ENCODE measurements at regions not wholly inside any gene's neighbourhood (a gene's known extent, or its start where the extent isn't known, plus 50 kb on each side); places are given as distances from the start of the nearest gene placed in this dataset.
"Not testable (repeated sequence)": the region's sequence is repeated elsewhere in the genome, so short reads cannot be mapped to it uniquely, and the experiment has no call there.

GRCh38 chr2:107743274-107743673 is 83.4 kb upstream of the RGPD4 start:
- in situ Hi-C loops (cut with HindIII; ENCODE audit: low pct_unique_long_range_greater_than_20kb, low sequenced_read_pairs), result no loop called here
- TF ChIP-seq JUND (IDR thresholded peaks at IDR 0.05; ENCODE audit: low read depth), result no peak
- no peak for DNase-seq (ENCODE audit: low read depth in 1 of 2, low spot score in 1 of 2)

GRCh38 chr2:107745100-107745499 is 81.6 kb upstream of the RGPD4 start:
- DNase-seq (ENCODE audit: low read depth in 1 of 2, low spot score in 1 of 2), result no peak
- in situ Hi-C loops (cut with HindIII; ENCODE audit: low pct_unique_long_range_greater_than_20kb, low sequenced_read_pairs), result no loop called here
- no peak for TF ChIP-seq JUND (IDR thresholded peaks at IDR 0.05; ENCODE audit: low read depth)

- in situ Hi-C loops (cut with HindIII; ENCODE audit: low pct_unique_long_range_greater_than_20kb, low sequenced_read_pairs), result not testable (repeated sequence)
Observed at GRCh38 chr2:107746552-107747198, 80.0 kb upstream of the RGPD4 start.

GRCh38 chr2:107747199-107747963 is 79.3 kb upstream of the RGPD4 start:
- in situ Hi-C loops (cut with HindIII; ENCODE audit: low pct_unique_long_range_greater_than_20kb, low sequenced_read_pairs); DNase-seq (ENCODE audit: low read depth in 1 of 2, low spot score in 1 of 2): not testable (repeated sequence)

More at GRCh38 chr2:107746552-107747198, 80.0 kb upstream of the RGPD4 start:
- not testable (repeated sequence) for DNase-seq (ENCODE audit: low read depth in 1 of 2, low spot score in 1 of 2)

- TF ChIP-seq JUND (IDR thresholded peaks at IDR 0.05; ENCODE audit: low read depth), result no peak
- DNase-seq (ENCODE audit: low read depth in 1 of 2, low spot score in 1 of 2), result no peak
- in situ Hi-C loops (cut with HindIII; ENCODE audit: low pct_unique_long_range_greater_than_20kb, low sequenced_read_pairs), result no loop called here
Observed at GRCh38 chr2:107747964-107748583, 78.6 kb upstream of the RGPD4 start.

- in situ Hi-C loops (cut with HindIII; ENCODE audit: low pct_unique_long_range_greater_than_20kb, low sequenced_read_pairs), result no loop called here
Observed at GRCh38 chr2:107751936-107752335, 74.8 kb upstream of the RGPD4 start.

GRCh38 chr2:107753806-107754205 is 72.9 kb upstream of the RGPD4 start:
- DNase-seq (ENCODE audit: low read depth in 1 of 2, low spot score in 1 of 2); in situ Hi-C loops (cut with HindIII; ENCODE audit: low pct_unique_long_range_greater_than_20kb, low sequenced_read_pairs): not testable (repeated sequence)

More at GRCh38 chr2:107751936-107752335, 74.8 kb upstream of the RGPD4 start:
- no peak for TF ChIP-seq JUND (IDR thresholded peaks at IDR 0.05; ENCODE audit: low read depth)
- no peak for DNase-seq (ENCODE audit: low read depth in 1 of 2, low spot score in 1 of 2)

GRCh38 chr2:107757223-107757622 is 69.5 kb upstream of the RGPD4 start:
- DNase-seq (ENCODE audit: low read depth in 1 of 2, low spot score in 1 of 2), result no peak
- TF ChIP-seq JUND (IDR thresholded peaks at IDR 0.05; ENCODE audit: low read depth), result no peak
- in situ Hi-C loops (cut with HindIII; ENCODE audit: low pct_unique_long_range_greater_than_20kb, low sequenced_read_pairs), result no loop called here

- in situ Hi-C loops (cut with HindIII; ENCODE audit: low pct_unique_long_range_greater_than_20kb, low sequenced_read_pairs), result no loop called here
- TF ChIP-seq JUND (IDR thresholded peaks at IDR 0.05; ENCODE audit: low read depth), result no peak
- no peak for DNase-seq (ENCODE audit: low read depth in 1 of 2, low spot score in 1 of 2)
Observed at GRCh38 chr2:107760620-107761364, 65.9 kb upstream of the RGPD4 start.

GRCh38 chr2:107772353-107772752 is 54.3 kb upstream of the RGPD4 start:
- in situ Hi-C loops (cut with HindIII; ENCODE audit: low pct_unique_long_range_greater_than_20kb, low sequenced_read_pairs), result no loop called here
- no peak for DNase-seq (ENCODE audit: low read depth in 1 of 2, low spot score in 1 of 2)
- TF ChIP-seq JUND (IDR thresholded peaks at IDR 0.05; ENCODE audit: low read depth), result no peak

DNA sequence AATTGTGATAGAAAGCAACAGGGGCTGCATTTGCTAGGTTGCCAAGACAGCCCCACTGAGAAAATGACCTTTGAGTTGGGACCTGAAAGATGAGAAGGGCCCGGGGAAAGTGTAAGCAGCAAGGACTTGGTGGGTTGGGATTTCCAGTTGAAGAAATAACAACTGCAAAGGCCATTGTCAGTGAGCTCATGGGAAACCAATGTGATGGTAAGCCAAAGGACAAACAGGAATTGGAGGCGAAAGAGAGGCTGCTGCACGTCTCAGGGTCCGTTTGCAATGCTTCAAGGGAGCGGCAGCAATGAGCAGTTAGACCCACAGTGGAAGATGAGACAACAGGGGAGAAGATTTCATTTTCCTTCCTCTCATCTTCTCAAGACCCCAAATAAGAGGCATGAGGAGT is 51.5 kb upstream of the RGPD4 start:
- in situ Hi-C loops (cut with HindIII; ENCODE audit: low pct_unique_long_range_greater_than_20kb, low sequenced_read_pairs), result no loop called here
- DNase-seq (ENCODE audit: low read depth in 1 of 2, low spot score in 1 of 2), result no peak
- no peak for TF ChIP-seq JUND (IDR thresholded peaks at IDR 0.05; ENCODE audit: low read depth)

DNA sequence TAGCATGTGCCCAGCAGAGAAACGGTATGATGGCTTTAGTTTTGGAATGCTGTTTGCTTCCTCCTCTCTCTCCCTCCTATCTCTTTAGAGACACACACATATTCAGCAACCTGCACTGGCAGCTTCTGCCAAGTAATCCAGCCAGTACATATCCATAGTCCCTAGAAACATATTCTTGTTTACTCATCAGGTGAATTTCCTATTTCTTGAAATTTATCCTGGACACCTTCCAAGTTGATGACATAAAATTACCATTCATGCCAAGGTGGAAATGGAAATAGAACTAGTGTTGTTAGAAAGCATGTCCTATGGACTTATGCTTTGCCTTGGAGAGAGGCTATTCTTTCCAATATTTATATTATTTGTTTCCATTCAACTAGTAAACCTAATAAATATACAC is 50.9 kb upstream of the RGPD4 start:
- no peak for DNase-seq (ENCODE audit: low read depth in 1 of 2, low spot score in 1 of 2)
- in situ Hi-C loops (cut with HindIII; ENCODE audit: low pct_unique_long_range_greater_than_20kb, low sequenced_read_pairs), result no loop called here
- TF ChIP-seq JUND (IDR thresholded peaks at IDR 0.05; ENCODE audit: low read depth), result no peak

GRCh38 chr2:107776362-107776761 is 50.3 kb upstream of the RGPD4 start:
- in situ Hi-C loops (cut with HindIII; ENCODE audit: low pct_unique_long_range_greater_than_20kb, low sequenced_read_pairs), result no loop called here

More at GRCh38 chr2:107776362-107776761, 50.3 kb upstream of the RGPD4 start:
- no peak for TF ChIP-seq JUND (IDR thresholded peaks at IDR 0.05; ENCODE audit: low read depth)
- no peak for DNase-seq (ENCODE audit: low read depth in 1 of 2, low spot score in 1 of 2)
